HepG2 (cell line): ENCODE measurements at regions not wholly inside any gene's neighbourhood (a gene's known extent, or its start where the extent isn't known, plus 50 kb on each side); places are given as distances from the start of the nearest gene placed in this dataset.

Experiments used
- ATAC-seq: fragments of 200-7000 bp; cut with Tn5 transposase; 3 replicates; pipeline ENCODE4 v1.9.1; 2020; ENCODE audit warnings: mild to moderate bottlenecking, moderate library complexity
- BruUV-seq: library from RNA; stranded (reverse); fragments of 400-500 nt; replicated peaks from 2 replicates; lab custom pipeline; 2021; lab: Mats Ljungman, UMichigan
- CTCF ChIA-PET: fragments of 300-600 bp; formaldehyde crosslinking; extraction: SDS; loops from one replicate; lab custom pipeline; 2021; ENCODE audit warnings: low total read pairs, inconsistent platforms, low intra/inter-chr PET ratio; lab: Yijun Ruan, JAX
- POLR2A ChIA-PET: fragments of 350-600 bp; sonication (Branson Sonifier 250); formaldehyde crosslinking; loops from one replicate; lab custom pipeline; 2020; ENCODE audit warnings: antibody characterized with exemption, inconsistent platforms; lab: Yijun Ruan, JAX
- DNase-seq: peaks from one replicate; pipeline ENCODE4 v3.0.0-alpha.2; 2015; ENCODE audit warnings: low spot score
- FAIRE-seq: peaks from 3 replicates; lab custom pipeline; 2011; peaks lifted over from hg19 to GRCh38; lab: Jason Lieb, UNC
- H2AFZ ChIP-seq: one replicate; pipeline ENCODE4 v1.6.1; 2011; ENCODE audit warnings: low read length, inconsistent platforms
- H3K27ac ChIP-seq: fragments of 300-600 bp; 3 replicates; pipeline ENCODE4 v1.8.0; 2011; ENCODE audit warnings: mixed run types, mild to moderate bottlenecking, mixed read lengths, low read length, inconsistent platforms; ENCODE audit not compliant: insufficient read depth; ENCODE audit errors: extremely low read length
- H3K27me3 ChIP-seq, 2 experiments: fragments of 200-600 bp in 1 of 2; 2 replicates in 1 of 2; 3 replicates in 1 of 2; pipeline versions ENCODE4 v1.6.0 to v1.8.0; 2011; ENCODE audit warnings: low read length in 2 of 2, mild to moderate bottlenecking in 2 of 2, moderate library complexity in 2 of 2, inconsistent platforms in 1 of 2; ENCODE audit not compliant: insufficient read depth in 2 of 2, control insufficient read depth in 1 of 2
- H3K36me3 ChIP-seq, 2 experiments: fragments of 200-600 bp in 1 of 2; replicated peaks in 1 of 2; 2 replicates in 1 of 2; 3 replicates in 1 of 2; pipeline versions ENCODE4 v1.5.1 to v1.8.0; 2011; ENCODE audit warnings: low read length in 2 of 2, inconsistent platforms in 1 of 2; ENCODE audit not compliant: insufficient read depth in 2 of 2, control insufficient read depth in 1 of 2
- H3K4me1 ChIP-seq: 2 replicates; pipeline ENCODE4 v1.5.1; 2012; ENCODE audit warnings: low read length, inconsistent platforms; ENCODE audit not compliant: insufficient read depth
- H3K4me2 ChIP-seq: 2 replicates; pipeline ENCODE4 v1.6.0; 2011; ENCODE audit warnings: low read depth, low read length, inconsistent platforms
- H3K4me3 ChIP-seq, 3 experiments: fragments of 200-600 bp in 1 of 3; sonication (generic), shearing (Covaris generic) in 1 of 3; replicated peaks in 1 of 3; 2 replicates each; pipeline ENCODE4 v1.5.1; 2011 to 2016; ENCODE audit warnings: low read length in 3 of 3, inconsistent platforms in 2 of 3, low read depth in 2 of 3, mild to moderate bottlenecking in 2 of 3, control low read depth in 1 of 3, mixed read lengths in 1 of 3; ENCODE audit not compliant: insufficient read depth in 1 of 3
- H3K79me2 ChIP-seq: one replicate; pipeline ENCODE4 v1.6.1; 2011; ENCODE audit warnings: low read length, inconsistent platforms; ENCODE audit not compliant: insufficient read depth
- H3K9ac ChIP-seq: 2 replicates; pipeline ENCODE4 v1.6.0; 2011; ENCODE audit warnings: mild to moderate bottlenecking, low read depth, low read length, inconsistent platforms; ENCODE audit not compliant: insufficient read depth
- H3K9me3 ChIP-seq: 2 replicates; pipeline ENCODE4 v1.5.1; 2012; ENCODE audit warnings: mild to moderate bottlenecking, low read length
- H4K20me1 ChIP-seq: 2 replicates; pipeline ENCODE4 v1.6.0; 2011; ENCODE audit warnings: inconsistent platforms, mild to moderate bottlenecking, low read length, moderate library complexity; ENCODE audit not compliant: insufficient read depth
- ATF4 ChIP-seq, 2 experiments: fragments of 450-650 bp in 1 of 2; sonication (generic) in 1 of 2; formaldehyde crosslinking; IDR thresholded peaks; 2 replicates each; pipeline versions ENCODE4 v1.5.0 to v1.8.0; 2020 to 2022; ENCODE audit warnings: mild to moderate bottlenecking in 1 of 2, missing genetic modification reagents in 1 of 2
- MIXL1 ChIP-seq: IDR thresholded peaks from 2 replicates; pipeline ENCODE4 v1.6.1; 2016
- RFX5 ChIP-seq: IDR thresholded peaks from 2 replicates; pipeline ENCODE4 v1.6.1; 2011; ENCODE audit warnings: low read depth, low read length, improper control_type of control experiment
- RORA ChIP-seq: sonication (generic); formaldehyde crosslinking; IDR thresholded peaks from 2 replicates; pipeline ENCODE4 v1.5.0; 2020; ENCODE audit warnings: mild to moderate bottlenecking, missing genetic modification reagents, moderate library complexity
- SKI ChIP-seq: fragments of 450-650 bp; IDR thresholded peaks from one replicate; pipeline ENCODE4 v1.6.1; 2018; ENCODE audit warnings: mild to moderate bottlenecking; ENCODE audit not compliant: partially characterized antibody
- SMAD3 ChIP-seq: sonication (generic); formaldehyde crosslinking; IDR thresholded peaks from 2 replicates; pipeline ENCODE4 v1.4.0; 2020; ENCODE audit warnings: missing genetic modification reagents
- SNAPC2 ChIP-seq: sonication (generic); formaldehyde crosslinking; IDR thresholded peaks from 2 replicates; pipeline ENCODE4 v1.8.1; 2022; ENCODE audit warnings: mild to moderate bottlenecking, missing genetic modification reagents
- ZHX1 ChIP-seq: sonication (generic); formaldehyde crosslinking; IDR thresholded peaks from 2 replicates; pipeline ENCODE4 v1.8.1; 2022; ENCODE audit warnings: low read depth, mild to moderate bottlenecking, missing genetic modification reagents
- ZNF329 ChIP-seq: sonication (generic); formaldehyde crosslinking; IDR thresholded peaks from 2 replicates; pipeline ENCODE4 v1.9.0; 2021; ENCODE audit warnings: low read depth, mild to moderate bottlenecking, missing genetic modification reagents
- ZNF614 ChIP-seq: IDR thresholded peaks from 2 replicates; pipeline ENCODE4 v1.6.1; 2018; ENCODE audit warnings: missing biosample characterization, missing genetic modification reagents, inconsistent platforms, borderline replicate concordance
- ZNF749 ChIP-seq: sonication (generic); formaldehyde crosslinking; IDR thresholded peaks from 2 replicates; pipeline ENCODE4 v1.8.0; 2022; ENCODE audit warnings: mild to moderate bottlenecking, missing genetic modification reagents, moderate library complexity, borderline replicate concordance
- WGBS: methylation state at CpG from one replicate; pipeline ENCODE4 v1.1.6; 2017; ENCODE audit warnings: low lambda C conversion rate; 5-methylcytosine and 5-hydroxymethylcytosine counted together
- in situ Hi-C: cut with HindIII; loops from 2 replicates; pipeline ENCODE4 v1.10.0; 2017; ENCODE audit warnings: low pct_unique_long_range_greater_than_20kb; ENCODE audit not compliant: extremely low pct_ligation_motif_present
- intact Hi-C: fragments of 100-400 bp; cut with micrococcal nuclease; formaldehyde crosslinking; loops from one replicate; pipeline ENCODE4 v1.10.0; 2022; ENCODE audit not compliant: unreplicated experiment

GRCh38 chr3:66163222-66163621 lies 57.6 kb upstream of the SLC25A26 start:
- no peaks in the 10 kb centered on the region for H3K9me3 ChIP-seq
- ATAC-seq (no peak), FAIRE-seq (no peak), DNase-seq (no peak)
- H3K4me3 ChIP-seq, result no peak overlapping the region
- H3K79me2 ChIP-seq, result no peaks in the 10 kb centered on the region
- in situ Hi-C loops, result no loop called here
- TF ChIP-seq ZNF614 (CRISPR knock-in tag), result no peak
- TF ChIP-seq RORA (CRISPR knock-in tag), result no peak
- no peak for TF ChIP-seq ZNF329 (CRISPR knock-in tag)
- no peak for TF ChIP-seq MIXL1 (CRISPR knock-in tag)
- TF ChIP-seq ZHX1 (CRISPR knock-in tag), result no peak
- no peak for TF ChIP-seq ZNF749
- no peak for TF ChIP-seq SKI
- TF ChIP-seq SNAPC2 (CRISPR knock-in tag), result no peak
- TF ChIP-seq RFX5, result no peak
- no peak for TF ChIP-seq ATF4 (CRISPR knock-in tag; IDR thresholded peaks at IDR 0.05)
- TF ChIP-seq SMAD3 (CRISPR knock-in tag), result no peak
- H3K4me1 ChIP-seq, result peaks cover 14% of the 10 kb centered on the region
- no peak overlapping the region for H3K4me2 ChIP-seq
- BruUV-seq, result no TSS peak
- H3K27me3 ChIP-seq, result peaks cover 0 to 5% of the 10 kb centered on the region in 2 experiments; a peak in 1 of 5 replicates
- no peak overlapping the region for H3K27ac ChIP-seq
- ChIA-PET POLR2A (no interaction called here), CTCF (no interaction called here)
- no peak overlapping the region for H3K9ac ChIP-seq
- no peak overlapping the region for H2AFZ ChIP-seq
- intact Hi-C loops, result no loop called here
- H3K36me3 ChIP-seq, result no peaks in the 10 kb centered on the region
- 2% methylated on average over 5 of the region's 5 CpGs for WGBS
- no peaks in the 10 kb centered on the region for H4K20me1 ChIP-seq
